Activated gamma-delta T cell treated with anti-CD3 and anti-CD28 coated beads, Interleukin-2, amount 50 U/mL, for 16 hours (primary cell): ENCODE measurements at regions not wholly inside any gene's neighbourhood (a gene's known extent, or its start where the extent isn't known, plus 50 kb on each side); places are given as distances from the start of the nearest gene placed in this dataset.
"Not testable (repeated sequence)": the region's sequence is repeated elsewhere in the genome, so short reads cannot be mapped to it uniquely, and the experiment has no call there.

Source experiments
- DNase-seq: peaks from one replicate; pipeline ENCODE4 v3.0.0-alpha.2; 2020; ENCODE audit warnings: low read depth

- not testable (repeated sequence) for DNase-seq
Observed at GRCh38 chr15:30841639-30842038, 62.1 kb upstream of the FAN1 start.

- DNase-seq: not testable (repeated sequence)
Observed at GRCh38 chr15:30842798-30843472, 60.8 kb upstream of the FAN1 start.

- not testable (repeated sequence) for DNase-seq
Observed at GRCh38 chr15:30845536-30845935, 58.2 kb upstream of the FAN1 start.
